Omental fat pad (tissue), 3 donors: ENCODE measurements at regions not wholly inside any gene's neighbourhood (a gene's known extent, or its start where the extent isn't known, plus 50 kb on each side); places are given as distances from the start of the nearest gene placed in this dataset.
A peak's percentile ranks its signal among the peaks of the same experiment; 100 is the strongest.

Experiments
- ATAC-seq: fragments of 150-250 bp; one replicate; pipeline ENCODE4 v1.9.1; 2016; ENCODE audit warnings: mild to moderate bottlenecking, moderate library complexity; ENCODE audit not compliant: low FRiP score
- DNase-seq: peaks from one replicate; pipeline ENCODE4 v3.0.0-alpha.2; 2019; ENCODE audit warnings: low spot score
- CTCF ChIP-seq, 3 donors: fragments of 450-650 bp; IDR thresholded peaks; one replicate each; pipeline ENCODE4 v1.5.1; 2016 to 2017; ENCODE audit warnings: antibody characterized with exemption in 3 of 3, mild to moderate bottlenecking in 3 of 3, moderate library complexity in 2 of 3

- no peak for DNase-seq
- no peak for TF ChIP-seq CTCF (IDR thresholded peaks at IDR 0.05)
- ATAC-seq, result no peak
Measured at GRCh38 chr5:6036006-6036405, 342.3 kb downstream of the MED10 start.

GRCh38 chr5:6029811-6030271 is 348.5 kb downstream of the MED10 start:
- ATAC-seq (no peak), DNase-seq (no peak)
- no peak for TF ChIP-seq CTCF (IDR thresholded peaks at IDR 0.05)

- DNase-seq, result no peak
- ATAC-seq, result peak; percentile 68
Measured at GRCh38 chr5:6026766-6027406, 351.5 kb downstream of the MED10 start.

GRCh38 chr5:6019612-6020011 is 358.7 kb downstream of the MED10 start:
- TF ChIP-seq CTCF (IDR thresholded peaks at IDR 0.05), result no peak
- no peak for ATAC-seq
- no peak for DNase-seq

More at GRCh38 chr5:6026766-6027406, 351.5 kb downstream of the MED10 start:
- no peak for TF ChIP-seq CTCF (IDR thresholded peaks at IDR 0.05)

- DNase-seq, result no peak
- no peak for ATAC-seq
- no peak for TF ChIP-seq CTCF (IDR thresholded peaks at IDR 0.05)
Measured at GRCh38 chr5:6013506-6013905, 364.8 kb downstream of the MED10 start.

GRCh38 chr5:6011199-6011598 is 367.1 kb downstream of the MED10 start:
- no peak for DNase-seq
- no peak for ATAC-seq
- TF ChIP-seq CTCF (IDR thresholded peaks at IDR 0.05), result no peak

- ATAC-seq, result no peak
- TF ChIP-seq CTCF (IDR thresholded peaks at IDR 0.05), result no peak
Measured at GRCh38 chr5:6006838-6007314, 371.5 kb downstream of the MED10 start.

More at GRCh38 chr5:6006838-6007314, 371.5 kb downstream of the MED10 start:
- no peak for DNase-seq
